ENCODE measurements at regions not wholly inside any gene's neighbourhood (a gene's known extent, or its start where the extent isn't known, plus 50 kb on each side); places are given as distances from the start of the nearest gene placed in this dataset.

DNA sequence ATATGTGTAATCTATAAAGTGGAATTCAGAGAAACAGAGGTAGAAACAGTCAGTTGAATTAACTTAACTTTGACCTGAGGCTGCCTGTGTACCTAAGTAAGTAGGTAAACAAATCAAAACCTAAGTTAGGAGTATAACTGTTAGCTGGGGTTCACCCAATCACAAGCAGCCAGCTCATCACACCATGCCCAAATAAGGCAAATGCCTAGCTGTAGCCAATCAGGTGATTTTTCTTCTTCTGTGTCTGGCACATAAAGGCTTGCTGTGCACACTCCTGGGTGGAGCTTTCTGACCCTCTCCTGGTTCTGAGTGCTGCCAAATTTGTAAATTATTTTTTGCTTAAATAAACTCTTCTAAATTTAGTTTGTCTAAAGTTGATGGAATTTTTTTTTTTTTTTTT lies 54.7 kb upstream of the TRIM39 start:
- DNase-seq (ENCODE audit: low spot score), result no peak

GRCh38 chr6:30267423-30267822 lies 54.2 kb upstream of the TRIM26 start:
- no peak for DNase-seq (ENCODE audit: low spot score)

GRCh38 chr6:30265594-30265993 lies 52.4 kb upstream of the TRIM26 start:
- no peak for DNase-seq (ENCODE audit: low spot score)

DNA sequence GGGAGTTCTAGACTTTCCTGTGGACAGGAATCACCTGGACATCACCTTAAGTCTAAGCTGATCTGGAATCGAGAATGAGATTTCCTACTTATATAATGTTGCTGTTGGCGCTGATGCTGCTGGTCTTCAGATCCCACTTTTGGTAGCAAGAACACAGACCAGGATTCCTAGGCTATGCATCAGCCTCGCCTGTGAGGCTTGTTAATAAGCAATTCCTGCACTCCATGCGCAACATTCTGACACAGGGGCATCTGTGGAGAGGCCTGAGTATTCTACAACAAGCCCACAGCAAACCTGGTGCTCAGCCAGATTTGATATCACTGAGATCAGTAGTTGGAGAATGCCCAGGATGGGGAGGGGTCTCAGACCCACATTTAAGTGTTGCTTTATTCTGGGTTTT lies 52.0 kb upstream of the TRIM26 start:
- no peak for DNase-seq (ENCODE audit: low spot score)

DNA sequence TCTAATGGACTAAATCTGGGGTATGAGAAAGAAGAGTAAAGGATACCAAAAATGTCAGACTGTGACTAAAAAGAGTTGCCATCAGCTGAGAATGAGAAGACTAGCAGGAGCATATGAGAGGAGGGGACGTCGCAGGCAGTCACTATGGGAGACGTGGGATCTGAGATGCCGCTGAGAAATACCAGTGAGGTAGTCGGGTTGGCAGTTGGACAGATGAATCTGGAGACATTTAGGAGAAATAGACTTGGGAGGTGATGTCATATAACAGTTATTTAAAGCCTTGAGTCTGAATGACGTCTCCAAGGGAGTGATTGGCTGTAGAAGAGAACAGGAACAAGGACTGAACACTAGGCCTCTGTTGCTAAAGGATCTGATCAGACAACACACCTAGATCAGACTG lies 51.5 kb upstream of the TRIM26 start:
- peak; percentile 39 for DNase-seq (ENCODE audit: low spot score)

GRCh38 chr6:30263734-30264133 lies 50.5 kb upstream of the TRIM26 start:
- DNase-seq (ENCODE audit: low spot score), result peak; percentile 26
